T-helper 1 cell treated with Interleukin-12 subunit alpha and Interleukin-12 subunit beta and Interleukin-4 antibody, amounts not matched to agents 30 μg/mL and 1 μg/mL, for 36 hours (primary cell): ENCODE measurements at regions not wholly inside any gene's neighbourhood (a gene's known extent, or its start where the extent isn't known, plus 50 kb on each side); places are given as distances from the start of the nearest gene placed in this dataset.

Experiments
- H3K27ac Mint-ChIP-seq: one replicate; pipeline ENCODE4 v1.8.0; 2021; ENCODE audit warnings: mild to moderate bottlenecking, mixed read lengths
- H3K27me3 Mint-ChIP-seq: one replicate; pipeline ENCODE4 v1.8.0; 2021; ENCODE audit warnings: low read depth, mixed read lengths
- H3K36me3 Mint-ChIP-seq: one replicate; pipeline ENCODE4 v1.8.0; 2021; ENCODE audit warnings: low read depth, mixed read lengths
- H3K4me1 Mint-ChIP-seq: one replicate; pipeline ENCODE4 v1.8.0; 2021; ENCODE audit warnings: low read depth, mixed read lengths
- H3K4me3 Mint-ChIP-seq: one replicate; pipeline ENCODE4 v1.8.0; 2021; ENCODE audit warnings: mild to moderate bottlenecking, moderate library complexity, mixed read lengths
- H3K9me3 Mint-ChIP-seq: one replicate; pipeline ENCODE4 v1.8.0; 2021; ENCODE audit warnings: mixed read lengths

- Mint-ChIP-seq H3K36me3 (no peaks in the 10 kb centered on the region), H3K4me3 (no peak overlapping the region), H3K27me3 (no peaks in the 10 kb centered on the region), H3K27ac (no peak overlapping the region), H3K4me1 (no peaks in the 10 kb centered on the region), H3K9me3 (no peaks in the 10 kb centered on the region)
These were observed 52.2 kb downstream of the ADRA2C start for GRCh38 chr4:3818371-3818770.

GRCh38 chr4:3819210-3819919 is 53.2 kb downstream of the ADRA2C start:
- no peaks in the 10 kb centered on the region for H3K9me3 Mint-ChIP-seq
- no peaks in the 10 kb centered on the region for H3K36me3 Mint-ChIP-seq
- no peak overlapping the region for H3K27ac Mint-ChIP-seq

GRCh38 chr4:3820016-3820805 is 54.0 kb downstream of the ADRA2C start:
- no peaks in the 10 kb centered on the region for H3K9me3 Mint-ChIP-seq
- H3K4me1 Mint-ChIP-seq: no peaks in the 10 kb centered on the region
- H3K27ac Mint-ChIP-seq: no peak overlapping the region
- H3K36me3 Mint-ChIP-seq: no peaks in the 10 kb centered on the region
- no peak overlapping the region for H3K4me3 Mint-ChIP-seq
- H3K27me3 Mint-ChIP-seq: no peaks in the 10 kb centered on the region

More at GRCh38 chr4:3819210-3819919, 53.2 kb downstream of the ADRA2C start:
- Mint-ChIP-seq H3K4me3 (no peak overlapping the region), H3K27me3 (no peaks in the 10 kb centered on the region), H3K4me1 (no peaks in the 10 kb centered on the region)

GRCh38 chr4:3820806-3821579 is 54.8 kb downstream of the ADRA2C start:
- no peaks in the 10 kb centered on the region for H3K9me3 Mint-ChIP-seq
- no peaks in the 10 kb centered on the region for H3K36me3 Mint-ChIP-seq
- no peak overlapping the region for H3K27ac Mint-ChIP-seq
- no peak overlapping the region for H3K4me3 Mint-ChIP-seq
- no peaks in the 10 kb centered on the region for H3K27me3 Mint-ChIP-seq
- no peaks in the 10 kb centered on the region for H3K4me1 Mint-ChIP-seq

- H3K27ac Mint-ChIP-seq: no peak overlapping the region
- no peaks in the 10 kb centered on the region for H3K4me1 Mint-ChIP-seq
- no peaks in the 10 kb centered on the region for H3K9me3 Mint-ChIP-seq
- no peaks in the 10 kb centered on the region for H3K36me3 Mint-ChIP-seq
- no peak overlapping the region for H3K4me3 Mint-ChIP-seq
- H3K27me3 Mint-ChIP-seq: no peaks in the 10 kb centered on the region
These were observed 55.5 kb downstream of the ADRA2C start for GRCh38 chr4:3821580-3822229.

GRCh38 chr4:3822230-3822947 is 56.2 kb downstream of the ADRA2C start:
- H3K27me3 Mint-ChIP-seq: no peaks in the 10 kb centered on the region
- H3K27ac Mint-ChIP-seq: no peak overlapping the region
- H3K4me1 Mint-ChIP-seq: no peaks in the 10 kb centered on the region
- H3K36me3 Mint-ChIP-seq: no peaks in the 10 kb centered on the region
- H3K9me3 Mint-ChIP-seq: no peaks in the 10 kb centered on the region
- H3K4me3 Mint-ChIP-seq: no peak overlapping the region

- no peaks in the 10 kb centered on the region for H3K4me1 Mint-ChIP-seq
- H3K27ac Mint-ChIP-seq: no peak overlapping the region
- no peaks in the 10 kb centered on the region for H3K27me3 Mint-ChIP-seq
These were observed 57.5 kb downstream of the ADRA2C start for GRCh38 chr4:3823496-3824341.

GRCh38 chr4:3824521-3825270 is 58.5 kb downstream of the ADRA2C start:
- H3K4me3 Mint-ChIP-seq: no peak overlapping the region
- H3K36me3 Mint-ChIP-seq: no peaks in the 10 kb centered on the region
- H3K9me3 Mint-ChIP-seq: no peaks in the 10 kb centered on the region
- no peak overlapping the region for H3K27ac Mint-ChIP-seq
- no peaks in the 10 kb centered on the region for H3K4me1 Mint-ChIP-seq
- no peaks in the 10 kb centered on the region for H3K27me3 Mint-ChIP-seq

More at GRCh38 chr4:3823496-3824341, 57.5 kb downstream of the ADRA2C start:
- no peaks in the 10 kb centered on the region for H3K9me3 Mint-ChIP-seq
- no peaks in the 10 kb centered on the region for H3K36me3 Mint-ChIP-seq
- no peak overlapping the region for H3K4me3 Mint-ChIP-seq

- Mint-ChIP-seq H3K4me3 (no peak overlapping the region), H3K4me1 (no peaks in the 10 kb centered on the region), H3K27ac (no peak overlapping the region), H3K9me3 (no peaks in the 10 kb centered on the region), H3K27me3 (no peaks in the 10 kb centered on the region), H3K36me3 (no peaks in the 10 kb centered on the region)
These were observed 59.3 kb downstream of the ADRA2C start for GRCh38 chr4:3825530-3825929.

- H3K36me3 Mint-ChIP-seq: no peaks in the 10 kb centered on the region
- no peaks in the 10 kb centered on the region for H3K9me3 Mint-ChIP-seq
- H3K27me3 Mint-ChIP-seq: no peaks in the 10 kb centered on the region
- H3K27ac Mint-ChIP-seq: no peak overlapping the region
- no peak overlapping the region for H3K4me3 Mint-ChIP-seq
- H3K4me1 Mint-ChIP-seq: no peaks in the 10 kb centered on the region
These were observed 60.3 kb downstream of the ADRA2C start for GRCh38 chr4:3826247-3827172.

- no peaks in the 10 kb centered on the region for H3K27me3 Mint-ChIP-seq
- H3K4me1 Mint-ChIP-seq: no peaks in the 10 kb centered on the region
- H3K4me3 Mint-ChIP-seq: no peak overlapping the region
- H3K27ac Mint-ChIP-seq: no peak overlapping the region
- H3K9me3 Mint-ChIP-seq: no peaks in the 10 kb centered on the region
- H3K36me3 Mint-ChIP-seq: no peaks in the 10 kb centered on the region
These were observed 61.7 kb downstream of the ADRA2C start for GRCh38 chr4:3827616-3828492.
